Hematopoietic multipotent progenitor cell (in vitro differentiated cells): ENCODE measurements at regions not wholly inside any gene's neighbourhood (a gene's known extent, or its start where the extent isn't known, plus 50 kb on each side); places are given as distances from the start of the nearest gene placed in this dataset.

Source experiments
- DNase-seq, 3 donors: peaks; one replicate each; pipeline ENCODE4 v3.0.0-alpha.2; 2011 to 2015; ENCODE audit warnings: low read depth in 2 of 3, low spot score in 2 of 3

GRCh38 chr5:28523888-28524635, 1485.7 kb upstream of the CDH9 start:
- no peak for DNase-seq

DNA sequence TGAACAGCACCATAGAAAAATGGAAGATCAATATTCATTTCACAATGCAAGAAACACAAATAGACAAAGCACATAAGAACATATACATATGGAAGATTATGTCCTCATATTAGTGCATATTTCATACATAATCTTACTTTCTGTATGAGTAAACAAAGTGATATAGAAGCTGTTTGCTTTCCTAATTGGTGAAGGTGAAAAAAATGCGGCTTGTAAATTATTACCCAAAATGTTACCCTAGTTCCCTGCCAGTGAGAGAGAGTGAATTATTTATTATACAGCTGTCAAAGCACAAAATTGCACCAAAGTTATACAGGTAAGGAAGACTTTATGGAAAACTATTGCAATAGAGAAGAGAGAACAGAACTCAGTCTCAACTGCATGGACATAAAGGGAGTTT, 1485.0 kb upstream of the CDH9 start:
- no peak for DNase-seq

- no peak for DNase-seq
Observed at GRCh38 chr5:28517691-28518090, 1479.3 kb upstream of the CDH9 start.

DNA sequence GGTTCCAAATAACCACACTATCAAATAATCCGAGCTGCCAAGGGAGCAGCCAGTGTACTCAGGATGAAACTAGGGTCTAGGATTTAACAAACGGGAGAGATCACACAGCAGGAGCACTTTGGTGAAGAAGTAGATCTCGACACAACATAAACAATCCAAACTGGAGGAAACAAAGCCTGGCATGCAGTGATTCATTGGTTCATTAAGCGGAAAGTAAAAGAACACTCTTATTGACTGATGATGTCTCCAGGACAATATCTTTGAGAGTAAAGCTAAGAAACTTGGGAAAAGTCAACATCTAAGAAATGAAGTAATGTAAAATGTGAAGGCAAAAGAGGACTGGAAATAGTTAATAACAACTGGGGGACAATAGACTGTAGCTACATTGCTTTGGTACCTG, 1478.3 kb upstream of the CDH9 start:
- no peak for DNase-seq

GRCh38 chr5:28512648-28513047, 1474.3 kb upstream of the CDH9 start:
- DNase-seq: no peak

- DNase-seq: no peak
Observed at GRCh38 chr5:28505121-28505520, 1466.7 kb upstream of the CDH9 start.

DNA sequence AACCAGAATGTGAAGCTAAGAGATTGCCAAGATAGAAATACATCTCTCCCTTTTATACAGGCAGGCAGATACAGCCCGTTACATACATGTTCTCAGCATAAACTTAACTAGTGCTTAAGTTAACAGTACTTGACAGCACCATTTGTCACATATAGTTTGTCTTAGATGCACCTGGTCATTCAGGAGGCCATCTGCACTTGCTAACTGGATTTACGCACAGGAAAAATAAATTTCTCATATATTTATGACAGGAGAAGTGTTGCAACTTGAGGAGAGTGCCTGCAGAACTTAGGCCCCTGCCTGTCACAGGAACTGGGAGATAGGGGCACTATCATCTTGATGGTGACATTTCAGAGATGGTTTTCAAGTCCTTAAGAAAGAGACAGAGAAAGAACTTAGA, 1462.1 kb upstream of the CDH9 start:
- no peak for DNase-seq

DNA sequence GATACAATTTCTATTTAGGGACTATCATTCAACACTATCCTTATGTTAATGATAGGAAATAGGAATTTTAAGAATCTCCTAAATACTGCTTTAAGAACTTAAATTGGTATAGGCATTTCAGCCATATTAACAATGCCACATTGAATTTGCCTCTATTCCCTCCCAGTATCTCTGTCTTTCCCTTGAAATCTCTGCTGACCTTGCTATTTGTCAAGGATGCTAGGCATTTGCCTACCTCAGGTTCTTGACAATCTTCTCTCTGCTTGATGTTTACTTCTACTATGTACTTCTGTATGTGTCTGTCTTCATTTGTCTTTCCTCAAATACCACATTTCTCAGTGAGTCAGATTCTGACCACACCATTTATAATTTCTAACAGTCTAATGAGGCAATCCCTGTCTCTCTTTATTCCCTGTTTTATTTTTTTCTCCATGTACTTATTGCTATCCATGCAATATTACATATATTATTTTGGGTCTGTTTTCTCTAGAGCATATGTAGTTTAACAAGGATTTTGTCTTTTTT, 1461.4 kb upstream of the CDH9 start:
- DNase-seq: no peak

GRCh38 chr5:28495876-28496275, 1457.5 kb upstream of the CDH9 start:
- DNase-seq: no peak

DNA sequence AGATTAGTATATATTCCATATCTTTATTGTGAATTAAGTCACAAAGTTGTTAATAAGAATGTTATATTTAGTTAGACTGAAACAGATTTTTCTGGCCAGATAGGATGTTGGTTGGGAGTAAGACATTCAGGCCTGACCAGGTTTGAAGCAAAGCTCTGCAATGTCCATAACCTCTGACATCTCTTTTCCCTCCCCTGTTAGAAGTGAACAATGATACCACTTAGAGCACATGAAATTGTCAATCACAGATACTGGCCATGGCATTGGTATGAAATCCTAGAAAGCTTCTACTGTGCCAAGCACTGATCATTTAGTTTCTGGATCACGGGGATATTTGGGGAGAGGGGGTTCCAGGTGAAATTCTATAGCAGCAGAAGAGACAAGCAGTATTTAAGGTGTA, 1455.1 kb upstream of the CDH9 start:
- DNase-seq: no peak

DNA sequence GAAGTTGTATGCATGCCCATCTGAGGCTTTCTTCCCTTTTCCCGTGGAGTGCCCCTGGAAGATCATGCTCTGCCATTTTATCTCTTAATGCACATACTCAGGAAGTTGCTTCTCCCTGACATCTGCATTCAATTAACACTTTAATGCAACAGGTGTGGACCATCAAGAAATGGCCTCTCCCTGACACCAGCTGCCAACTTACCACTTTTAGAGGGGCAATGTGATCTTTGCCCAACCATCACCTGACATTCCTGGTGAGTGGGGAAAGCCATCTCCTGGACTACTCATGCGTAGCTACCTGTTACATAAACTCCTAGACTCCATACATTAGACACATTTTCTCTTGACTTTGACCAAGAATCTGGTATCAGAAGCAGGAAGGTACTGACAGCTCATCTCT, 1450.4 kb upstream of the CDH9 start:
- no peak for DNase-seq

GRCh38 chr5:28483327-28484025, 1445.1 kb upstream of the CDH9 start:
- no peak for DNase-seq

GRCh38 chr5:28473531-28474107, 1435.2 kb upstream of the CDH9 start:
- DNase-seq: no peak

DNA sequence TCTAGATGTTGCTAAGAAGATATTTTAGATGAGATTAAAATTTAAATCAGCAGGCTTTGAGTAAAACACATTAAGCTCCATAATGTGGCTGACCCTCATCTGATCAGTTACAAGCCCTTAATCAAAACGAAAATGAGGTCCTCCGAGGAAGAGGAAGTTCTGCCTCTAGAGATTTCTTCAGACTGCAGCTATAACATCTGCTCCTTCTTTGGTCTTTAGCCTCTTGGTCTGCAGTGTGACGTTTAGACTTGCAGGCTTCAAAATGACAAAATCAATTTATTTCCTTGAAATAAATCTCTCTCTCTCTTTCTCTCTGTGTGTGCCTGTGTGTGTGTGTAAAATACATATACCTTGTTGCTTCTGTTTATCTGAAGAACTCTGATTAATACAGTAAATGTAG, 1429.8 kb upstream of the CDH9 start:
- DNase-seq: peak in 2 of 3 donors; percentile 3 to 67

GRCh38 chr5:28463728-28464127, 1425.3 kb upstream of the CDH9 start:
- DNase-seq: no peak

- DNase-seq: no peak
Observed at GRCh38 chr5:28451483-28451882, 1413.1 kb upstream of the CDH9 start.

GRCh38 chr5:28450997-28451396, 1412.6 kb upstream of the CDH9 start:
- DNase-seq: no peak

GRCh38 chr5:28448791-28449190, 1410.4 kb upstream of the CDH9 start:
- no peak for DNase-seq

DNA sequence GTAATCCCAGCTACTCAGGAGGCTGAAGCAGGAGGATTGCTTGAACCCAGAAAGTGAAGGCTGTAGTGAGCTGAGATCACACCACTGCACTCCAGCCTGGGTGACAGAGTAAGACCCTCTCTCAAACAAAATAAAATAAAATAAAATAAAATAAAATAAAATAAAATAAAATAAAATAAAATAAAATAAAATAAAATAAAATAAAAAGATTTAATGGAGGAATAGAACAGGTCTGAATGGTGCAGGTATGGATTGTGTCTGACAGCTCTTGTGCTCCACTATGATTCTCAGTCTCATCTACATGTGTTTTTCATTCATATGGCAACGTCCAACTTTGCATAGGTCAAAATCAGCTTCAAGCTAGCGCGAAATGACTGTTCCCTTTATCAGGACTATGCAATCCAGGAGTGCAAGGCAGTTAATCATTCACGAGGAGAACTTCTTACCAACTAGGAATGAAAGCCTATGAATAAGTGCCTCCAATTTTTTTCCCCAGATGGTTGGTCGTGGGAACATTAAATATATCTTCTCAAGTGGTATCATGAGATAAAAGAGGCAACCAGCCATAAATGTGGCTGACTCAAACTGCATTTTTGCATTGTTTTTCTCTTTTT, 1392.3 kb upstream of the CDH9 start:
- no peak for DNase-seq

GRCh38 chr5:28421141-28421540, 1382.8 kb upstream of the CDH9 start:
- DNase-seq: no peak

DNA sequence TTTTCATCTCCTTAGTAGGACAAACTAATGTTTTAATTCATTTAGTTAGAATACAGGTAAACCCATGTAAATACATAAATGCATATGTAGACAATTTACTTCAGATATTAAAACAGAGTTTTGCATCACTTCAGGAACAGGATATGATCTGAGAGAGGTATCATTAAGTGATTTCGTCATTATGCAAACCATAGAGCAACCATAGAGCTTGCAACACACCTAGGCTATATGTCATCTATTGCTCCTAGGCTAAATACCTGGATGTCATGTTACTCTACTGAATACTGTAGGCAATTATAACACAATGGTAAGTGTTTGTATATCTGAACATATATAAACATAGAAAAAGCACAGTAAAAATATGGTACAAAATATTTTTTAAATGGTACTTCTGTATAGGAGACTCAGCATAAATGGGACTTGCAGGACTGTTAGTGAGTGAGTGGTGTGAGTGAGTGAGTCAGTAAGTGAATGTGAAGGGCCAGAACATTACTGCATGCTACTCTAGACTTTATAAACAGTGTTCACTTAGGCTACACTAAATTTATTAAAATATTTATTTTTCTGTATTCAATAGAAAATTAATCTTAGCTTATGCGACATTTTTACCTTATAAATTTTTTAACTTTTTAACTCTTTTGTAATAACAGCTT, 1377.5 kb upstream of the CDH9 start:
- DNase-seq: no peak
